Activated CD4-positive, alpha-beta T cell treated with anti-CD3 and anti-CD28 coated beads, Interleukin-2, Interleukin-4, amounts not matched to agents 100 ng/mL and 50 ng/mL, durations not matched to agents 16 hours and 8 hours (primary cell): ENCODE measurements at regions not wholly inside any gene's neighbourhood (a gene's known extent, or its start where the extent isn't known, plus 50 kb on each side); places are given as distances from the start of the nearest gene placed in this dataset.
"Not testable (repeated sequence)": the region's sequence is repeated elsewhere in the genome, so short reads cannot be mapped to it uniquely, and the experiment has no call there.

ENCODE experiments used
- DNase-seq: peaks from one replicate; pipeline ENCODE4 v3.0.0-alpha.2; 2020; ENCODE audit warnings: low spot score

DNA sequence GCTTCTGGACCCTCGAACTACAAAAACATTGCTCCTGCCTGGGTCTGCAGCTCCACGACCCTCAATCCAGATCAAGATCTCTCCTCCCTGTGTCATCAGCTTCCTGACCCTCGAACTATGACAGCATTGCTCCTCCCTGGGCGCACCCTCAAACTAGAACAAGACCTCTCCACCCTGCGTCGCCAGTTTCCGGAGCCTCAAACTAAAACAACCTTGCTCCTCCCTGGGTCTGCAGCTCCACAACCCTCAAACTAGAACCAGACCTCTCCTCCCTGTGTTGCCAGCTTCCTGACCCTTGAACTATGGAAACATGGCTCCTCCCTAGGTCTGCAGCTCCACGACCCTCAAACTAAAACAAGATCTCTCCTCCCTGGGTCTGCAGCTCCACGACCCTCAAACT is 339.7 kb upstream of the SULF2 start:
- DNase-seq, result no peak

DNA sequence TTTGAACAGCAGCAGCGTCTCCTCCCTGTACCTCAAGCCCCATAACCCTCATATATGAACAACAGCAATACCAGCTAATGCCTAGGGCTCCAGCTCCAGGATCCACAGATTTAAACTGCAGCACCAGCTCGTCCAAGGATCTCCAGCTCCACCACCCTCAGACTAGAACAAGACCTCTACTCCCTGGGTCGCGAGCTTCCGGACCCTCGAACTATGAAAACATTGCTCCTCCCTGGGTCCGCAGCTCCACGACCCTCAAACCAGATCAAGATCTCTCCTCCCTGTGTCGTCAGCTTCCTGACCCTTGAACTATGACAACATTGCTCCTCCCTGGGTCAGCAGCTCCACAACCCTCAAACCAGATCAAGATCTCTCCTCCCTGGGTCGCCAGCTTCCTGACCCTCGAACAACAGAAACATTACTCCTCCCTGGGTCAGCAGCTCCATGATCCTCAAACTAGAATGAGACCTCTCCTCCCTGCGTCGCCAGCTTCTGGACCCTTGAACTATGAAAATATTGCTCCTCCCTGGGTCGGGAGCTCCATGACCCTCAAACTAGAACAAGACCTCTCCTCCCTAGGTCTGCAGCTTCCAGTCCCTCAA is 339.0 kb upstream of the SULF2 start:
- no peak for DNase-seq

DNA sequence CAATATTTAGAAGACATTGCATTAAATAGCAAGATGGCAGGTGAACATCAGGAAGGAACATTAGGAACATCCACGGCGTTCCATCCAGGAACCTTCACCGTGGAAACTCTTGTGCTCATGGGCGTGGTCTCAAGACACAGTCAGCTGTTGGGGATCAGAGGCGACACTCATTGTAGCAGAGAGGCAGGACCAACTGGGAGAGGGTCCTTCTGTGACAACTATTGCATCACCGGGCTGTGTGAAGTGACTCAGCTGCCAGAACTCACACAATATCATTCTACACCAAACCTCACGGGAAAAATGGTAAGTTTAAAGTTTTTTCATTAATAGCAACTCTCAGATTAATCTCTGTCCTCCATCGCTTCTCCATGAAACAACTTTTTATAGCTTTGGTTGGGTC is 334.8 kb upstream of the SULF2 start:
- no peak for DNase-seq

DNA sequence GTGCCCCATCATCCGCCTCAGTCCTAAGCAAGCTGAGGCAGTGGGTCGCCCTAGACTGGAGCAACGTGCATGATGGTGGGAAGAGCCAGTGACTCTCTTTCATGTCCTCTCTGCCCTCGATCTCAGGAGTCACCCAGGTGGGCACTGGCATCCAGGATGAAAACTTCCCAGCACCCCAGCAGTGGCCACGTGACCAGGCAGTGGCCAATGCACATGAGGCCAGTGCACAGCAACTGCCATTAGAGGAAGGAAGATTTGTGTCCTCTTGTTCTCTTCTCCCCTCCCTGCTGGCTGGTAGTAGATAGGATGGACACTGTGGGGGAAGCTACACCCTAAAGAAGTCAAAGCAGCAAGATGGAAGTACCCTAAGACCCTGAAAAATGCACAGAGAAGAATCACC is 334.1 kb upstream of the SULF2 start:
- not testable (repeated sequence) for DNase-seq

DNA sequence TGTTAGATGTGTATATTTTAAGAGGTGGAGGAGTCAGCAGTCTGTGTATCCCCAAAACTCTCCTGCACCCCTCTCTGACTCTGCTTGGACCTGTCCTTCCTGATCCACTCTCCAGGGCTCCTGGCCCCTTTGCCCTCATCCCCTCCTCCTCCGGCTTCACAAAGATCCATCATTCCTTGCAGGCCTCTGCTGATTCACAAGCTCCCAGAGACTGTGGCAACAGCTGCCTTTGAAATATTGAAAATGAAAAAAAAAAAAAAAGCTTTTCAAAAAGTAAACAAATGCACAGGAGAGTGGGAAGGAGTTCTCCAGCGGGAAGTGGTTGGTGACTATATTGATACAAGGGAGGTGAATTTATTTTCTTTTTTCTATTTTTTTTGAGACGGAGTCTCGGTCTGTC is 330.2 kb upstream of the SULF2 start:
- no peak for DNase-seq

DNA sequence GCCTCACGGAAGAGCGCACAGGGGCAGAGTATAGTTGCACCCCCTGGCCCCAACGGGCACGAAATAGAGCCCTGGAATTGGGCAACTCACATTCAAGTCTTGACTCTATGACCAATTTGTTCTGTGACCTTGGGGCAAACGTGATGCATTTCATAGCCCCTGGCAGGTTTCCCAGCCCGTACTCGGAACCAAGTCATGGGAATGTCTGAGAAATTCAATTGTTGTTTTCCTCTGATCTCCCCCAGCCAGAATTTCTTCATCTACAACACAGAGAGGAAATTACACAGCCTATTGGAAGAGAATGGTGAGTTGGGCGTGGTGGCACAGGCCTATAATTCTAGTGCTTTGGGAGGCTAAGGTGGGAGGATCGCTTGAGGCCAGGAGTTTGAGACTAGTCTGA is 322.3 kb upstream of the SULF2 start:
- no peak for DNase-seq

DNA sequence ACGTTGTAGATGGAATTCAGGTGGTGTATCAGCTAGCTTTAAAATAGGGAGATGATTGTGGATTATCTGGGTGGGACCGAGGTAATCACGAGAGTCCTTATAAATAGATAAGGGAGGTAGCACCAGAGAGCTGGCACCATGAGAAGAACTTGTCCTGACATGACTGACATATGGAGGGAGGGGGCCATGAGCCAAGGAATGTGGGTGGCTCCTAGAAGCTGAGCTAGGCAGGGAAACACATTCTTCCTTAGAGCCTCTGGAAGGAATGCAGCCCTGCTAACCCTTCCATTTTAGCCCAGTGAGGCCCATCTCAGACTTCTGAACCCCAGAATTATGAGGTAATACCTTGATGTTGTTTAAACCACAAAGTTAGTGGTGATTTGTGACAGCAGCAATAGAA is 321.1 kb upstream of the SULF2 start:
- DNase-seq, result no peak

DNA sequence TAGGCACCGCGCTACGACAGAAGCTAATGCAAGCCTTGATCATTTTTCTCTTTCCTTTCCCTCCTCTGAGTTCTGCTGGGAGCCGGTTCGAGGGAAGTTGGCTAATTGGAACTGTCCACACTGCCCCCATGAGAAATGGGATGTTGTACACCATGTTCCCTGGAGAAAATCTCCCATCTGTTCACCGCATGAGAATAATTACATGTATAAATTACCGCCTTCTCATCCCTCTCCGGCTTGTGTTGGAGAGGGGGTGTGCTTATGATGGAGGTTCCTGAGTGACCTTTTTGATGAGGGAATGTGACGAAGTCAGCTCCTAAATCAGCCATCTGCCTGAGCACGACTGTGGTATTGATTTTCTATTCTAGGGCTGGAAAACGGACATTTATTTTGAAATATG is 320.2 kb upstream of the SULF2 start:
- DNase-seq, result no peak

DNA sequence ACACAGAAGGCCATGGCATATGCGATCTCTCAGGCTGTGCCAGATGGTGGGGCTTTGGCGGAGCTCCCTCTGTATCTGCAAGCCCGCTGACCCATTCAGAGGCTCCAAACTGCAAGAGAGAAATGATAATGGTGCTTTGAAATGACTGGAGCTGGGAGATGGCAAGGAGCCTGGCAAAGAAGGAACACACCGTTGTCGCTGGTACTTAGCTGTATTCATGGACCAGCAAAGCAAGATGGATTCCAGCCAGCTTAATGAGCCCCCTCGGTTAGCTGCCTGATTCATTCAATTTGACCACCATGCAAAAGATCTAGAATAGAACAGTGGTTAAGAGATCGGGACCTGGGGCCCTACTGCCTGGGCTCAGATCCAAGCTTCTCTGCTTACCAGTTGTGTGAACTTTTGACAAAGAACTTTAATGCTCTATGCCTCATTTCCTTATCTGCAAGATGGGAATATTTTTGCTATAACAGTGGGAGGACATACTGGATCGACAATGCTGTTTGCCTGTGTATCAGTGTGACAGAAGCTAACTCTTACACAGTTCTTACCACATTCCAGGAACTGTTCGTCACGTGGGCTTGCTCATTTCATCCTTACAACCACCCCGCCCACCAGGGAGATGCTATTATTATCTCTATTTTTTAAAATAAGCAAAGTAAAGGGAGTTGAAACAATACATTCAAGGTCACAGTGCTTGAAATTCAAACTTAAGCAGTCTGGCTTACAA is 317.8 kb upstream of the SULF2 start:
- no peak for DNase-seq

DNA sequence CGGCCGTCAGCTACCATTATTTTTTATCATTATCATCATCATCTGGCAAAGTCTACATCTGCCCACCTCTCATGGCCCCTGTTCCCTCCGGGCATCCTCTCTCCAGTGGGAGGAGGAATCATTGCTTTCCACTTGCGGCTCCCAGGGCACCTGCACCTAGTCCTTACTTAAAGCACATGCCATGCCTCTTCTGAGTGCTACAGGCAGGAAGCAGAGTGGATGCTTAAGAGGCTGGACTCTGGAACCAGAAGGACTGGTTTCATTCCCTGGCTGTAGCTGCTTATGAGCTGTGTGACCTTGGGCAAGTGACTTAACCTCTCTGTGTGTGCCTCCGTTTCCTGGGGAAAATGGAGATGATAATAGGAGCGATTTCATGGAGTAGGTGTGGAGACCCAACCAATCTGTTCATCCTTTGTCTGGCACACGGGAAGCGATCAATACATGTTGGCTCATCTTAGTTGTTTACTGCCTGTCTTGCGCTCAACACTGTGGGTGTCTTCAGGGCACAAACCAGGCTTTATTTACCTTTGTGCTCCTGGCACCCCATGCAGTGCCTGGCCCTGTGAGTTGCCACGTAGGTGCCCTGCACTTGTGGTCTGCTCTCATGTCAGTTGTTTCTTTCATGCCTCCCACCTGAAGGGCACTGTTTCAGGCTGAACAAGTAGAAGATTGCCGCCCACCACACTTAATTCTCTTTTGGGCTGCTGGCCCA is 317.0 kb upstream of the SULF2 start:
- DNase-seq, result no peak

DNA sequence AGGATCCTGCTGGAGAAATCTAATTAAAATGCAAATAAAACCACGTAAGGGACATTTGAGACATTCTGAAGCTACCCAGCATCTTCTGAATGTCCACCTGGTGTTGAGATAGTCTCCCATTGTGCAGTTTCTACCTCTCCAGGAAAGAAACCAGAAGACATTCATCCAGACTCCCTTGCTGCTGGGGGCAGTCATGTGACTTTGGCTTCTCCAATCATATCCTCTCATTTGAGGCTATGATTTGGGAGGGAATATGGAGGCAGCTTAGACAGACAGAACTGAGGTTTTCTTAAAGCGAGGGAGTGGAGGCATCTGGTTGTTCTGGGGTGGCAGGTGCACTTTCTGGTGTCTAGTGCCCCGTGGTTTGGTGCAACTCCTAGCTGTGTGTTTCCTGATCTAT is 315.2 kb upstream of the SULF2 start:
- no peak for DNase-seq

DNA sequence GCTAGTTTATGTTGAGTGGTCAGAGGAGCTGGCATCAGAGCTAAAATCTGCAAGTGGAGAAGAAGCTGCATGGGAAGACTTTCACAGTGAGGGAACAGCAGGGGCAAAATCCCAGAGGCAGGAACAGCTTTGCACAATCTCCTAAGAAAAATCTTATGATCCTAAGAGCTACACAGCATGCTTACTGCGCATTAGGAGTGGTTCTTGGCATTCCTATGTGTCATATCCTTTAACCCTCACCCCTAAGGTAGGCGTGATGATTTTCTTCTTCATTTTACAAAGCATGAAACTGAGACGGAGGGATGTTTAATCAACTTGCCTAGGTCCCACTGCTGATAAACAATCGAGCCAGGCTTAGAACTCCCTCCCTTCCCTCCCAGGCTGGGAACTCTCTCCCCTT is 313.6 kb upstream of the SULF2 start:
- DNase-seq, result no peak

DNA sequence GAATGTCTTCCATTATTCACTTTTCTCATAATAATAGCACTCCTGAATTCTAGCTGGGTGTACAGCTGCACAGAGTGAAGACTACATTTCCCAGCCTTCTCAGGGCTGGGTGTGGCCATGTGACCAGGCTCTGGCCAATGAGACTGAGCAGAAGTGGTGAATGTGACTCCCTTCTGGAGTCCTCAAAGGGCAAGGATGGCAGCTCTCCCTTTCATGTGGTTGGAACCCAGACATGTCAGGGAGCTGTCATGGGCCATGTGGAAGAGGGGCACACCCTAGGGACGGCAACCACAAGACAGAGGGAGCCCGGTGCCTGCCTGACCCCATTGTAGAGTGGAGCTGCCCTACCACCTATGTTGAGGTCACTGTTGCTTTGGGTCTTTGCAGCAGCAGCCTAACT is 312.8 kb upstream of the SULF2 start:
- no peak for DNase-seq

DNA sequence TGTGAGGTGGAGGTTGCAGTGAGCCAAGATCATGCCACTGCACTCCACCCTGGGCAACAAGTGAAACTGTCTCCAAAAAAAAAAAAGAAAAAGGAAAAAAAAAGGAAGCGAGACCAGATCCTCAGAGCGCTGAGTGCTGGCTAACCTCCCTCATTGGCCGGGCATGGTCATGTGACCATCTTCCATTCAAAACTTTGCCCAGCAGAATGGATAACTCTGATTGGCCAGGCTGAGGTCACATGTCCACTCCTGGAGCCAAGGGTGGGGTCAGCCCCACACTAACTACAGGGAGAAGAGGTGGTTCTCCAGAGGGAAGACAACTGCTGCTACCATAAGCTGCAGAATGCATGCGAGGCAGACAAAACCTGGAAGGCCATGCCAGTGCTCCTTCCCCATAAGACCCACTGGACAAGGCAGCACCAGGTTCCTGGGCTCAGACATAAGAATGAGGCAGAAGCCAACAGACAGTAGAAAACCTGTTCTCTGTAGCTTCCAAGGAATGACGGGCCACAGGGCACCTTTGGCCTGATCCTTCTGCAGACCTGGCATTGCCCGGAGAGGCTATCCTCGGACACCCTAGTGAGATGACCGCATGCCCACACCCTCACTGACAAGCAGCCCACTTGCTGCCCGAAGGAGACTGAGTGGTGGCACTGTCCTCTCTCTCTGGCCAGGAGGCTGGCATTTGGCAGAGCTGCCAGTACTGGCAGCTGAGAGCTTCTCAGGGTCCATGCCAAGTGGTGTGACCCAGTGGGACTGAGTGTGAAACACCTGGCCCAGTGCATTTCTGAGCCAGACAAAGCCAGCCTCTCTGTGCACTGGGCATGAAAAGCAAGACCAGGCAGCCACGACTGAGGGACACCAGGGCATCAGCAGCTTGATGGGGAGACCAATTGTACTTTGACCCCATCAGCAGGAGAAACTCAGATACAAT is 311.9 kb upstream of the SULF2 start:
- DNase-seq, result no peak

DNA sequence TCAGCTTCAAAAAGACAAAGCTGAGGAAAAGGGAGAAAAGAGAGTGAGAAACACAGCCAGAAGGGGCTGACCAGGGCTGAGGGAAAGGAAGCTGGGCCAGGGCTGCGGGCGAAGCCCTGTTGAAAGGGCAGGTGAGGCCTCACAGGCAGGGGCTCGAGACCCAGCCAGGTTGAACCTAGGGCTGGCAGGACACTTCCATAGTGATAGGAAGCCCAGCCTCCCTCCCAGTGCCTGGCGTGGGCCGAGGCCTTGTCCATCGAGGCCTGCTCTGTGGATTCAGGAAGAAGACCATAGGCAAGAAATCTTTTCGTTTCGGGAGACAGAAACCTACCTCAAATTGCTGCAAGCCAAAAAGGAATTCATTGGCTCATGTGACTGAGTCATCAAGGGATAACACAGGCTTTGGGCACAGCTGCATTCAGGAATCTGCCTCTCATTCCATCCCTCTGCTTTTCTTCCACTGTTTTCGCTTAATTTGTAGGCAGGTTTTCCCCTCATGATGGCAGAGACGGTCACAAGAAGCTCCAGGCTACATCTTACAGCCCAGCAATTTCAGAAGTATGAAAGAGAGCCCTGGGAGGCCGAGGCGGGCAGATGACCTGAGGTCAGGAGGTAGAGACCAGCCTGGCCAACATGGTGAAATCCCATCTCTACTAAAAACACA is 311.1 kb upstream of the SULF2 start:
- DNase-seq, result no peak

DNA sequence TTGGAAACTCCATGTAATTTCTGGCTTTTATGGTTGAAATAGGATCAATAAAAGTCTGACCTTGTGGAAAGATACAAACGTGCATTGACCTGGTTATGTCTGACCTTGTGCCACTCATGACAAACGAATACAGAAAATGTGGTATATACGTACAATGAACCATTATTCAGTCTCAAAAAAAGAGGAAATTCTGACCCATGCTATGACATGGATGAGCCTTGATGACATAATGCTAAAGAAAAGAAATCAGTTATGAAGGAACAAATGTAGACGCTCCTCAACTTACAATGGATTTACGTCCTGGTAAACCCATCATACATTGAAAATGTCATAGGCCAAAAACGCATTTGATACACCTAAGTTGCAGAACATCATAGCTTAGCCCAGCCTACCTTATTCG is 309.7 kb upstream of the SULF2 start:
- DNase-seq, result no peak

DNA sequence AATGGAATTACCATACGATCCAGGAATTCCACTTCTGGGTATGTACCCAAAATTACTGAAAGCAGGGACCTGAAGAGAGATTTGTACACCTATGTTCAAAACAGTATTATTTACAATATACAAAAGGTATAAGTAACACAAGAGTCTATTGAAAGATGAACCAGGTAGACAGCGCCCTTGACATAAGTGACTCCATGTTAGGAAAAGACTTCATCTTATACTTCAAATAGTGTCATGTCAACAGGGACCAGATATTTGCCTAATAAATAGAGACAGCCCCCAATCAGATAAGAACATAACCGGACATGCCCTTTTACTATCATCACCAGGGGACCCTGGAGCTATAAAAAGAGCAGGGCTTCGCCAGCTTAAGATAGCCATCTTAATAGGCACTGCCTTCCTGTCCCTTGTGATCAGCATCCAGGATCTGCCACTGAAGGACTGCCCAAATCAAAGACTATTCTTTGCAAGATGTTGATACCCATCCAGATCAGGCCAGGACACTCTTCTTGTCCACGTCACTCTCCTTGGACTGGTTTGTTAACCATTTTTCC is 309.0 kb upstream of the SULF2 start:
- DNase-seq, result no peak

DNA sequence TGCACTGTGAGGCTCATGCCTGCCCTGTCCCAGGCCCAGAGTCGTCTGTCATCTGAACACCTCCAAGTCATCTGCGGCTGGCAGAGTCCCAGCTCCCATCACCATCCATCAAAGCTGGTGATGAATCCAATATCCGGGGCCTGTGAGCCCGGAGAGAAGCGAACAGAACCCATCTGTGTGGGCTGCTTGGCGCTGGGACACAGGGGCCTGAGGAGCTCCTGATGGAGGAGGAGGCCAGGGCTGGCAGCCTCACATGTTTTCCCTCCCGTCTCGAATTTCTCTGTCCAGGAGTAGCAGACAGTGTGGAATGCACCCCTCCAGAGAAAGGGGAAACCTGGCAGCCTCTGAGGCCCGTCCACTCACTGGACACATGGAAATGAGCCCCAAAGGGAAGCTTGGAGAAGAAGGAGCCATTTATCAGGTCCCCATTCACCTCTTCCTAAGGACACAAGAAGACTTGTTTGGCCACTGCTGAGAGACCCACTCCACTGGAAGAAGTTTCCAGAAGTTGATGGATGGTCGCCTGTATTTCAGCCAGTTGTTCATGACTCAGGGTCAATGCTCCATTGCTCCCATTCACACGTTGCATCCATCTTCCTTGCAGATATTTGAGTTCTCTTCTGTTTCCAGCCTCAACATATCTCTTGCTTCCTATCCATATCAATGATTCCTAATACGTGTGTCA is 307.5 kb upstream of the SULF2 start:
- no peak for DNase-seq

DNA sequence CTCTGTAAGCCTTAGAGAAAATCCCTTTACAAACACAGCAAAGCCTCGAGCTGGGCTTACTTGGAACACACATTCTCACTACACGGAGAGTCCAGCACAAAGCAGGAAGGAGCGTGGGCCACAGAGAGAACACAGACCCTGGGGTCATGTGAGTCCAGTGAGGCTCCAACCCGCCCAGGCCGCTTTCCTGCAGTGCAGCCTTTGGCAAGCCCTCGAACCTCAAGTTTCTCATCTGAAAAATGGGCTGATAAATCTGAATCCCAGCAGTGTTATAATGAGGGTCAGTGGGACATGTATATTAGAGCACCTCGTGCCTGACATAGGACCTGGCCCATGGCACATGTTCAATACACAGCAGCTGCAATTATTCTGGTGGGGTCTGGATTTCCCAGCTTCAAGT is 305.5 kb upstream of the SULF2 start:
- no peak for DNase-seq

DNA sequence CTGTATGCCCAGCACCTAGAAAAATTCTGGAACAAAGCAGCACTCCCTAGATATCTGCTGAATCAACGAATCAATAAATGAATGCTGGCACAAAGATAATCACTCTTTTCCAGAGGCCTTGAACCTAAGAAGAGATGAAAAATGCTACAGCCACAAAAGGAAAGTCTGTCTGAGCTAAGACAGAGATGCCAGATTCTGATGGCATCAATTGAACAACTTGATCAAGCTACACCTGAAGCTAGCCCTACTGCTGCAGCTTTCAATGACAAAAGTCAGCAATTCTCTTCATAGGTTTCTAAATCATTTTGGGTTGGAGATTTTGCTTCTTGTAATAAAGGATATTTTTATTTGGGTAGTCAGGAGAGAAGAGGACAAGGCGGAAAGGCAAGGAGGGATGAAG is 305.0 kb upstream of the SULF2 start:
- DNase-seq, result no peak

DNA sequence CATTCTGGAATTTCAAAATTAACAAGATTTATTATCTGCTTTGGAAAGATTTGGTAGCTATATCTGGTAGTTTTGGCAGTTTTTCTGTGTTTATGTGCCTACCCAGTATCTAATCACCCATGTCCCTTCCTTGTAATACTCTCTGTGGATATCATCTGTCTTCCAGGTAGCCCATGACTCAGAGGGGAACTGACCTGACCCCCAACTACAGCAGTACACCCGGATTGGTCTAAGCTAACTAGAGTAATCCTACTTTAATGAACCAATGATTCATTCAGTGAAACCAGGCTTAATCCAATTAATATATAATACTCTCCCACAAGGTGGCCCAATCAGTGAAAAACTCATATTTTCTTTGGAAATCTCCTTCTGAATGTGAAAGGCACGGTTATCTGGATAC is 295.3 kb upstream of the SULF2 start:
- no peak for DNase-seq
